DND-41 (cell line): ENCODE measurements at regions not wholly inside any gene's neighbourhood (a gene's known extent, or its start where the extent isn't known, plus 50 kb on each side); places are given as distances from the start of the nearest gene placed in this dataset.

Source experiments
- ATAC-seq: fragments of 200-7000 bp; cut with Tn5 transposase; 3 replicates; pipeline ENCODE4 v1.9.1; 2021; ENCODE audit warnings: low read depth; ENCODE audit not compliant: insufficient read depth
- DNase-seq: peaks from one replicate; pipeline ENCODE4 v3.0.0-alpha.2; 2020
- H2AFZ ChIP-seq: 2 replicates; pipeline ENCODE4 v1.6.0; 2012; ENCODE audit warnings: low read depth, low read length
- H3K27ac ChIP-seq: 2 replicates; pipeline ENCODE4 v1.5.1; 2012; ENCODE audit warnings: low read length, inconsistent platforms
- H3K27me3 ChIP-seq: fragments of 200-600 bp; sonication (generic); 2 replicates; pipeline ENCODE4 v1.6.0; 2012; ENCODE audit warnings: low read length, mild to moderate bottlenecking, inconsistent platforms; ENCODE audit not compliant: insufficient read depth, poor library complexity
- H3K36me3 ChIP-seq: 2 replicates; pipeline ENCODE4 v1.5.1; 2012; ENCODE audit warnings: low read length, inconsistent platforms; ENCODE audit not compliant: insufficient read depth
- H3K4me1 ChIP-seq: 2 replicates; pipeline ENCODE4 v1.5.1; 2012; ENCODE audit warnings: mild to moderate bottlenecking, low read length; ENCODE audit not compliant: insufficient read depth
- H3K4me2 ChIP-seq: 2 replicates; pipeline ENCODE4 v1.6.0; 2012; ENCODE audit warnings: mild to moderate bottlenecking, moderate library complexity, low read length, inconsistent platforms; ENCODE audit not compliant: insufficient read depth
- H3K4me3 ChIP-seq, 2 experiments: fragments of 200-600 bp in 1 of 2; shearing (Covaris generic) in 1 of 2; 2 replicates each; pipeline ENCODE4 v1.5.1; 2012 to 2016; ENCODE audit warnings: inconsistent platforms in 2 of 2, low read length in 2 of 2, mild to moderate bottlenecking in 2 of 2, low read depth in 1 of 2, moderate library complexity in 1 of 2
- H3K79me2 ChIP-seq: 2 replicates; pipeline ENCODE4 v1.6.0; 2012; ENCODE audit warnings: low read length, inconsistent platforms; ENCODE audit not compliant: insufficient read depth
- H3K9ac ChIP-seq: 2 replicates; pipeline ENCODE4 v1.6.0; 2012; ENCODE audit warnings: low read depth, mild to moderate bottlenecking, inconsistent platforms, low read length, moderate library complexity
- H3K9me3 ChIP-seq: 2 replicates; pipeline ENCODE4 v1.5.1; 2012; ENCODE audit warnings: low read length, moderate library complexity, mild to moderate bottlenecking, inconsistent platforms; ENCODE audit not compliant: insufficient read depth, severe bottlenecking
- H4K20me1 ChIP-seq: 2 replicates; pipeline ENCODE4 v1.6.0; 2012; ENCODE audit warnings: low read length; ENCODE audit not compliant: insufficient read depth
- CTCF ChIP-seq: IDR thresholded peaks from 2 replicates; pipeline ENCODE4 v1.5.1; 2012; ENCODE audit warnings: borderline replicate concordance, low read length, moderate library complexity, mild to moderate bottlenecking; ENCODE audit not compliant: poor library complexity, severe bottlenecking; ENCODE audit errors: extremely low read depth
- EZH2 ChIP-seq: IDR thresholded peaks from 3 replicates; pipeline ENCODE4 v1.6.1; 2012; ENCODE audit warnings: borderline replicate concordance, low read depth, mild to moderate bottlenecking, moderate library complexity, low read length, inconsistent platforms; ENCODE audit not compliant: severe bottlenecking

- H3K4me1 ChIP-seq: no peaks in the 10 kb centered on the region
- no peaks in the 10 kb centered on the region for H3K36me3 ChIP-seq
- H3K4me2 ChIP-seq: no peak overlapping the region
- peaks cover 6% of the 10 kb centered on the region for H3K9me3 ChIP-seq
- H3K27ac ChIP-seq: no peak overlapping the region
- no peaks in the 10 kb centered on the region for H3K79me2 ChIP-seq
- H3K27me3 ChIP-seq: no peaks in the 10 kb centered on the region
- TF ChIP-seq EZH2: no peak
- TF ChIP-seq CTCF: no peak
- DNase-seq: no peak
- H3K4me3 ChIP-seq: no peak overlapping the region
- H2AFZ ChIP-seq: no peak overlapping the region
- no peak for ATAC-seq
- H4K20me1 ChIP-seq: no peaks in the 10 kb centered on the region
- H3K9ac ChIP-seq: no peak overlapping the region
Measured at GRCh38 chr12:92641291-92641690, 61.5 kb upstream of the PLEKHG7 start.

DNA sequence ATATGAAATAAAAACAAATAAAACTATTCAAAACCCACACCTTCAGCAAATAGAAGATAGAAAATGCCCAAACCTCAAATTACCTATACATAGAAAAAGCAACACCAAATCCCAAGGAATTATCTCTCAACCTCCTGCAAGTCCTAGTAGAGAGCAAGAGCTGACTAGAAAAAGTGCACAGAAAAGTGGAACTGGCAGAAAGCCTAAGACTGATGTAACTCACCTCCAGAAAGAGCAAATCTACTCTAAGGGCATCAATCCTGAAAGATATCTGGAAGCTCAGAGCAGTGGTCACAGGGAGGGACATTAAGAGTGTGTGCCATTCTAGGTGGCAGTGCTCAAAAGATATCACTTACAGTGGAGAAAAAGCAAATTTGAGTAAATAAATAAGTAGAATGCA is 62.1 kb upstream of the PLEKHG7 start:
- no peak for TF ChIP-seq CTCF
- TF ChIP-seq EZH2: no peak
- no peaks in the 10 kb centered on the region for H3K4me1 ChIP-seq
- no peak overlapping the region for H3K4me3 ChIP-seq
- ATAC-seq: no peak
- no peaks in the 10 kb centered on the region for H3K27me3 ChIP-seq
- no peaks in the 10 kb centered on the region for H3K36me3 ChIP-seq
- DNase-seq: no peak
- no peak overlapping the region for H3K27ac ChIP-seq
- peaks cover 6% of the 10 kb centered on the region for H3K9me3 ChIP-seq
- no peak overlapping the region for H3K9ac ChIP-seq
- no peak overlapping the region for H2AFZ ChIP-seq
- no peaks in the 10 kb centered on the region for H3K79me2 ChIP-seq
- no peak overlapping the region for H3K4me2 ChIP-seq
- no peaks in the 10 kb centered on the region for H4K20me1 ChIP-seq

DNA sequence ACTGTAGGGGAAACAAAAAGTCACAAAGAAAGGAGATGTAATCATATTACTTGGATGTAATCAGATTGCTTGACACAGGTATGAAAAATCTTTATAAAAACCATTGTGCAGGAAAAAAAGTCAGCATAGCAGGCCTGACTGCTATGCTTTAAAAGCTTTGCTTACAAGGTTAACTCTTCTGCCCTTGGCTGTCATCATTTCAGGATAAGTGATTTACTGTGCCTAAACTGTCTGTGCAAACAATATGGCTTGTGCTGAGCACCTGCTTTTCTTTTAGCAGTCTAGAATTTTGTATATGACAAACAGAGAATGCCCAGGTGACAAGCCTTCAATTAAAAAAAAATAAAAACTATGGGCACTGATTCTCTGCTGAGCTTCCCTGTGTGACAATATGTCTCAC is 63.8 kb upstream of the PLEKHG7 start:
- H3K36me3 ChIP-seq: no peaks in the 10 kb centered on the region
- H3K4me1 ChIP-seq: no peaks in the 10 kb centered on the region
- no peak overlapping the region for H2AFZ ChIP-seq
- no peak overlapping the region for H3K27ac ChIP-seq
- H3K27me3 ChIP-seq: no peaks in the 10 kb centered on the region
- ATAC-seq (no peak), DNase-seq (no peak)
- H3K4me2 ChIP-seq: no peak overlapping the region
- no peak overlapping the region for H3K9ac ChIP-seq
- peaks cover 1% of the 10 kb centered on the region for H3K9me3 ChIP-seq
- no peaks in the 10 kb centered on the region for H3K79me2 ChIP-seq
- no peaks in the 10 kb centered on the region for H4K20me1 ChIP-seq
- no peak overlapping the region for H3K4me3 ChIP-seq
- TF ChIP-seq EZH2: no peak
- TF ChIP-seq CTCF: no peak

GRCh38 chr12:92634730-92635129 is 68.1 kb upstream of the PLEKHG7 start:
- DNase-seq: no peak
- Histone ChIP-seq H2AFZ (no peak overlapping the region), H3K9me3 (no peaks in the 10 kb centered on the region), H3K79me2 (no peaks in the 10 kb centered on the region), H3K4me3 (no peak overlapping the region), H3K9ac (no peak overlapping the region), H4K20me1 (no peaks in the 10 kb centered on the region), H3K27me3 (no peaks in the 10 kb centered on the region), H3K36me3 (no peaks in the 10 kb centered on the region), H3K27ac (no peak overlapping the region), H3K4me2 (no peak overlapping the region), H3K4me1 (no peaks in the 10 kb centered on the region)
- no peak for ATAC-seq
- TF ChIP-seq EZH2: no peak
- no peak for TF ChIP-seq CTCF
